GM12878 (cell line): ENCODE measurements at regions not wholly inside any gene's neighbourhood (a gene's known extent, or its start where the extent isn't known, plus 50 kb on each side); places are given as distances from the start of the nearest gene placed in this dataset.

ENCODE experiments used
- ATAC-seq: fragments of 200-7000 bp; cut with Tn5 transposase; 3 replicates; pipeline ENCODE4 v1.9.1; 2020; ENCODE audit warnings: mild to moderate bottlenecking, moderate library complexity
- BruUV-seq: library from RNA; stranded (reverse); fragments of 400-500 nt; replicated peaks from 2 replicates; lab custom pipeline; 2021; lab: Mats Ljungman, UMichigan
- CTCF ChIA-PET: fragments of 300-600 bp; sonication (Branson Sonifier 250); formaldehyde crosslinking; extraction: SDS; loops from one replicate; lab custom pipeline; 2021; ENCODE audit warnings: inconsistent platforms; lab: Yijun Ruan, JAX
- POLR2A ChIA-PET: fragments of 350-600 bp; formaldehyde crosslinking; extraction: SDS; loops from one replicate; lab custom pipeline; 2021; ENCODE audit warnings: inconsistent platforms; lab: Charles Lee
- RAD21 ChIA-PET: fragments of 300-600 bp; sonication (Branson Sonifier 250); formaldehyde crosslinking; loops from one replicate; lab custom pipeline; 2023; ENCODE audit warnings: antibody characterized with exemption; ENCODE audit not compliant: unreplicated experiment; lab: Charles Lee
- SMC1A ChIA-PET: fragments of 300-600 bp; sonication (Branson Sonifier 250); formaldehyde crosslinking; loops from one replicate; lab custom pipeline; 2023; ENCODE audit not compliant: unreplicated experiment, uncharacterized antibody; lab: Charles Lee
- DNase-seq: peaks from one replicate; pipeline ENCODE4 v3.0.0-alpha.2; 2011; ENCODE audit warnings: low read depth, low spot score
- FAIRE-seq: peaks from 3 replicates; lab custom pipeline; 2011; peaks lifted over from hg19 to GRCh38; lab: Jason Lieb, UNC
- H2AFZ ChIP-seq: 2 replicates; pipeline ENCODE4 v1.6.0; 2011; ENCODE audit warnings: low read depth, low read length, control low read depth; ENCODE audit not compliant: control insufficient read depth
- H3K27ac ChIP-seq: 2 replicates; pipeline ENCODE4 v1.5.1; 2011; ENCODE audit warnings: control low read depth; ENCODE audit not compliant: control insufficient read depth, insufficient read depth
- H3K27me3 ChIP-seq, 2 experiments: replicated peaks in 1 of 2; 2 replicates each; pipeline versions ENCODE4 v1.6.0 to v1.6.1; 2011; ENCODE audit warnings: low read length in 1 of 2; ENCODE audit not compliant: control insufficient read depth in 2 of 2, insufficient read depth in 2 of 2
- H3K36me3 ChIP-seq, 2 experiments: 2 replicates each; pipeline ENCODE4 v1.5.1; 2011; ENCODE audit warnings: low read length in 1 of 2; ENCODE audit not compliant: control insufficient read depth in 2 of 2, insufficient read depth in 2 of 2
- H3K4me1 ChIP-seq: 2 replicates; pipeline ENCODE4 v1.6.1; 2011; ENCODE audit warnings: mild to moderate bottlenecking, low read length, moderate library complexity, mixed read lengths; ENCODE audit not compliant: control insufficient read depth, insufficient read depth
- H3K4me2 ChIP-seq: 2 replicates; pipeline ENCODE4 v1.6.0; 2011; ENCODE audit warnings: control low read depth; ENCODE audit not compliant: control insufficient read depth, insufficient read depth
- H3K4me3 ChIP-seq: fragments of 200-600 bp; sonication (generic); 2 replicates; pipeline ENCODE4 v1.5.1; 2016
- H3K79me2 ChIP-seq: 2 replicates; pipeline ENCODE4 v1.6.0; 2011; ENCODE audit warnings: low read length; ENCODE audit not compliant: control insufficient read depth, insufficient read depth
- H3K9ac ChIP-seq: 2 replicates; pipeline ENCODE4 v1.8.0; 2011; ENCODE audit warnings: low read length, control low read depth, mixed read lengths; ENCODE audit not compliant: control insufficient read depth, insufficient read depth
- H3K9me3 ChIP-seq: replicated peaks from 3 replicates; pipeline ENCODE4 v1.5.1; 2011; ENCODE audit warnings: mild to moderate bottlenecking, low read length; ENCODE audit not compliant: control insufficient read depth, insufficient read depth
- H4K20me1 ChIP-seq: 2 replicates; pipeline ENCODE4 v1.6.0; 2011; ENCODE audit not compliant: control insufficient read depth, insufficient read depth
- EGR1 ChIP-seq, 2 experiments: IDR thresholded peaks; 1 replicate in 1 of 2; 2 replicates in 1 of 2; pipeline ENCODE4 v1.6.1; 2011 to 2012; ENCODE audit warnings: low read depth in 2 of 2, low read length in 2 of 2, borderline replicate concordance in 1 of 2, mild to moderate bottlenecking in 1 of 2, moderate library complexity in 1 of 2
- HCFC1 ChIP-seq: fragments of 150-350 bp; IDR thresholded peaks from 2 replicates; pipeline ENCODE4 v1.6.1; 2014; ENCODE audit warnings: low read length
- KDM1A ChIP-seq: fragments of 200-600 bp; sonication (generic); IDR thresholded peaks from 2 replicates; pipeline ENCODE4 v1.6.1; 2016; ENCODE audit warnings: borderline replicate concordance
- SMC3 ChIP-seq: IDR thresholded peaks from 2 replicates; pipeline ENCODE4 v1.6.1; 2011; ENCODE audit warnings: low read length, improper control_type of control experiment, borderline replicate concordance
- TCF12 ChIP-seq: IDR thresholded peaks from 2 replicates; pipeline ENCODE4 v1.6.1; 2011; ENCODE audit warnings: low read depth, mild to moderate bottlenecking, low read length
- ZNF384 ChIP-seq: IDR thresholded peaks from 2 replicates; pipeline ENCODE4 v1.6.1; 2012; ENCODE audit warnings: low read depth, mild to moderate bottlenecking, low read length, improper control_type of control experiment, borderline replicate concordance
- WGBS: methylation state at CpG from one replicate; pipeline ENCODE4 v1.1.6; 2016; ENCODE audit warnings: low lambda C conversion rate; ENCODE audit not compliant: insufficient replicate concordance, insufficient coverage; ENCODE audit errors: missing lambda C conversion rate; 5-methylcytosine and 5-hydroxymethylcytosine counted together
- in situ Hi-C: fragments of 300-500 bp; cut with MboI; formaldehyde crosslinking; loops from 9 replicates; pipeline ENCODE4 v1.14.3; 2018; ENCODE audit warnings: mixed read lengths
- intact Hi-C: fragments of 100-400 bp; cut with micrococcal nuclease; formaldehyde crosslinking; loops from one replicate; pipeline ENCODE4 v1.14.2; 2022; ENCODE audit not compliant: unreplicated experiment
- TF ChIP-seq, protein P1 (sequence below): fragments of 450-650 bp; IDR thresholded peaks from 2 replicates; pipeline ENCODE4 v1.6.1; 2017; ENCODE audit warnings: mild to moderate bottlenecking, moderate library complexity

DNA sequence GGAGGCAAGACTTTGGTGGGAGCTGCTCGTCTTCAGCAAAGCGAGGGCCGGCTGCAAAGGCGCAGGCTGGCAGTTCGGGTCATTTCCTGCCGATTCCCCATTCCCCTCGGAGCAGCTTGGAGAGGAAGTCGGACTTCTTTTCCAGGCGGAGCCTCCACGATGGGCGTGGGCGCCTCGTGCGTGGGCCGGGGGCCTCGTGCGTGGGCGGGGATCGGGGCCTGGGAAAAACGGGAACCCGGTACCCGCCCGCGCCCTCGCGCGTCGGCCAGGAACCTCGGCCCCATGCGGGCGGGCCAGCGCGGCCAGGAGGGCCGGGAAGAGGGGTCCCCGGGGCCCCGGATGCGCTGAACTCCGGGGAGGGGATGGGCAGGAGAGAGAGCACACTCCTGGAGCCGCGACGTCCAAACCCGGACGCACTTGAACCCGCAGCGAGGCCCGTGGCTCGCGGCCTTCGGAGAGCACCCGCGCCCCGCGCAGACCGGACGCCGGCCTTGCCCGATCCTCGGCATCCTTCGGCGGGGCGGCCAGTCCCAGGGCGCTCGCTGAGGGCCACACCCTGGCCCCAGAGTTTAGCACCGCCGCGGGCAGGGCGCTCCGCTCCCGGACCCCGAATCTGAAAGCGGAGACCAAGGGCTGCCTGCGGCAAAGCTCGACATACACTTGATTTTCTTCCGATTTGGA lies 368.4 kb downstream of the MTX2 start:
- Histone ChIP-seq H4K20me1 (no peaks in the 10 kb centered on the region), H3K9me3 (no peaks in the 10 kb centered on the region), H3K27ac (no peak overlapping the region), H3K4me1 (no peaks in the 10 kb centered on the region), H3K4me3 (peak overlapping the region; percentile 64), H3K79me2 (no peaks in the 10 kb centered on the region), H3K27me3 (peaks cover 2 to 8% of the 10 kb centered on the region in 2 experiments)
- no peak for DNase-seq
- in situ Hi-C loops (loop anchor here (5.0 kb wide), 1 partner anchor 510 kb away; the partner anchor contains the start of gene HOXD8), intact Hi-C loops (loop anchor here (1.0 to 2.0 kb wide), 3 partner anchors 183 to 511 kb away; no protein-coding TSS in a partner anchor)
- no TSS peak for BruUV-seq
- ChIA-PET RAD21 (interaction anchor here (0.6 to 3.6 kb wide), 15 partner anchors 14 to 1418 kb away, joined by 3 to 28 read pairs (median 4); no protein-coding TSS in a partner anchor), POLR2A (interaction anchor here (0.7 kb wide), 2 partner anchors 95 to 485 kb away, joined by 4 to 6 read pairs; no protein-coding TSS in a partner anchor), CTCF (interaction anchor here (0.5 to 8.9 kb wide), 17 partner anchors 16 to 947 kb away, joined by 3 to 83 read pairs (median 4); no protein-coding TSS in a partner anchor), SMC1A (interaction anchor here (0.9 to 10.1 kb wide), 14 partner anchors 16 to 512 kb away, joined by 3 to 79 read pairs (median 4); no protein-coding TSS in a partner anchor)
- under 1% methylated on average over 60 of the region's 74 CpGs for WGBS
- TF ChIP-seq, protein P1, sequence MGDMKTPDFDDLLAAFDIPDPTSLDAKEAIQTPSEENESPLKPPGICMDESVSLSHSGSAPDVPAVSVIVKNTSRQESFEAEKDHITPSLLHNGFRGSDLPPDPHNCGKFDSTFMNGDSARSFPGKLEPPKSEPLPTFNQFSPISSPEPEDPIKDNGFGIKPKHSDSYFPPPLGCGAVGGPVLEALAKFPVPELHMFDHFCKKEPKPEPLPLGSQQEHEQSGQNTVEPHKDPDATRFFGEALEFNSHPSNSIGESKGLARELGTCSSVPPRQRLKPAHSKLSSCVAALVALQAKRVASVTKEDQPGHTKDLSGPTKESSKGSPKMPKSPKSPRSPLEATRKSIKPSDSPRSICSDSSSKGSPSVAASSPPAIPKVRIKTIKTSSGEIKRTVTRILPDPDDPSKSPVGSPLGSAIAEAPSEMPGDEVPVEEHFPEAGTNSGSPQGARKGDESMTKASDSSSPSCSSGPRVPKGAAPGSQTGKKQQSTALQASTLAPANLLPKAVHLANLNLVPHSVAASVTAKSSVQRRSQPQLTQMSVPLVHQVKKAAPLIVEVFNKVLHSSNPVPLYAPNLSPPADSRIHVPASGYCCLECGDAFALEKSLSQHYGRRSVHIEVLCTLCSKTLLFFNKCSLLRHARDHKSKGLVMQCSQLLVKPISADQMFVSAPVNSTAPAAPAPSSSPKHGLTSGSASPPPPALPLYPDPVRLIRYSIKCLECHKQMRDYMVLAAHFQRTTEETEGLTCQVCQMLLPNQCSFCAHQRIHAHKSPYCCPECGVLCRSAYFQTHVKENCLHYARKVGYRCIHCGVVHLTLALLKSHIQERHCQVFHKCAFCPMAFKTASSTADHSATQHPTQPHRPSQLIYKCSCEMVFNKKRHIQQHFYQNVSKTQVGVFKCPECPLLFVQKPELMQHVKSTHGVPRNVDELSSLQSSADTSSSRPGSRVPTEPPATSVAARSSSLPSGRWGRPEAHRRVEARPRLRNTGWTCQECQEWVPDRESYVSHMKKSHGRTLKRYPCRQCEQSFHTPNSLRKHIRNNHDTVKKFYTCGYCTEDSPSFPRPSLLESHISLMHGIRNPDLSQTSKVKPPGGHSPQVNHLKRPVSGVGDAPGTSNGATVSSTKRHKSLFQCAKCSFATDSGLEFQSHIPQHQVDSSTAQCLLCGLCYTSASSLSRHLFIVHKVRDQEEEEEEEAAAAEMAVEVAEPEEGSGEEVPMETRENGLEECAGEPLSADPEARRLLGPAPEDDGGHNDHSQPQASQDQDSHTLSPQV, result no peak
- TF ChIP-seq SMC3, result no peak
- no peak for TF ChIP-seq KDM1A
- no peak for TF ChIP-seq TCF12
- TF ChIP-seq EGR1 (IDR thresholded peaks at IDR 0.05; ENCODE audit: borderline replicate concordance in 1 of 2, low read depth in 2 of 2, low read length in 2 of 2), result peak in 1 of 2 experiments; percentile 75; a peak in 2 of 3 replicates
- no peak for TF ChIP-seq HCFC1
- TF ChIP-seq ZNF384, result no peak
- TF ChIP-seq, all 136 proteins: peak for 1
- H3K9ac ChIP-seq, result peak overlapping the region; percentile 27; the same call in 1 of the 2 replicates
- peak overlapping the region; percentile 68 for H3K4me2 ChIP-seq
- ATAC-seq, result peak; percentile 57
- peak overlapping the region; percentile 72 for H2AFZ ChIP-seq
- FAIRE-seq, result no peak
- no peaks in the 10 kb centered on the region for H3K36me3 ChIP-seq
